GM19455 (cell line): ENCODE measurements at regions not wholly inside any gene's neighbourhood (a gene's known extent, or its start where the extent isn't known, plus 50 kb on each side); places are given as distances from the start of the nearest gene placed in this dataset.
"Not testable (repeated sequence)": the region's sequence is repeated elsewhere in the genome, so short reads cannot be mapped to it uniquely, and the experiment has no call there.

Source experiments
- ATAC-seq: cut with Tn5 transposase; IDR thresholded peaks from one replicate; pipeline ENCODE4 v1.9.1; 2021; ENCODE audit not compliant: unreplicated experiment

DNA sequence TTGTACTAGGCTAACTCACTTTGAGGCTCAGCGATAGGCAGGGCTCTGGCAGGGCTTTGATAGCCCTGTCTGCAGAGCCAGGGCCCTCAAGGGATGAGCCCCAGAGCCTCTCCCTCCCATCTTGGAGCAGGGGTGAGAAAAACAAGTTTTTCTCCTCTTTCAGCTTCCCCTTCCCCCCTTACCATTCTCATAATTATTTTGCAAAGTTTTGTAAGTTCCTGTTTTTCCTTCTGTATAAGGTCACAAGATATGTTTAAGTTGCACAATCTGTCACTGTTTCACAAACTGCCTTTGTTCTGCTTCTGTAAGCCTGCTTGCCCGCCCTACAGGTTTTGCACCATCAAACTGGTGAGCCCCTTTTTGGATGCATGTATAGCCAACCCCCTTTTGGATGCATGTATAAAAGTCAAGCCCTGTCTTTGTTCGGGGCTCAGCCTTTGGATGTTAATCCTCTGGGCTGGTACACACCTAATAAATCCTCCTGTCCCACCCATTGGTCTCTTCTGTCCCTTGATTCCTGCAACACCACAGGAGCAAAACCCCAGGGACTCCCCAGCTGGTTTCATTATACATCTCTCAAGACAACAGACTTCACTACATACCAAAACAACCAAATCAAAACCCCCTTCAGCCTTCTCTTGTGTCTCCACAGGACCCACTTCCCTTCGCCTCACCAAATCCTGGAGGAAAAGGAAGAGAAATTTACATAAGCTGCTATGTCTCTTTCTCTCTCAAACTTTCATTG is 52.5 kb upstream of the RESF1 start:
- no peak for ATAC-seq

GRCh38 chr12:31903025-31903424 is 56.2 kb upstream of the RESF1 start:
- no peak for ATAC-seq

DNA sequence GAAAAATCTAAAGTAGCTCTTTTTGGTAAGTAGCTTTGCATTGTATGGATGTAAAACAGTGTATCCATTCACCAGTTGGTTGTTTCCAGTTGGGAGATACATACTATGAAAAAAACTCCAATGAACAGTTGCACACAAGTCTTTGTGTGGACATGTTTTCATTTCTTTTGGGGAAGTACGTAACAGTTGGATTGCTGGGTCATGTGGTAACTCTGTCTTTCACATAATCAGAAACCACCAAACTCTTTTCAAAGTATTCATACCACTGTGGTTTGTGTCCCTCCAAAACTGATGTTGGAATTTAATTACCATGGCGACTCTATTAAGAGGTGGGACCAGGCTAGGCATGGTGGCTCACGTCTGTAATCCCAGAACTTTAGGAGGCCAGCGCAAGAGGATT is 58.9 kb upstream of the RESF1 start:
- no peak for ATAC-seq

DNA sequence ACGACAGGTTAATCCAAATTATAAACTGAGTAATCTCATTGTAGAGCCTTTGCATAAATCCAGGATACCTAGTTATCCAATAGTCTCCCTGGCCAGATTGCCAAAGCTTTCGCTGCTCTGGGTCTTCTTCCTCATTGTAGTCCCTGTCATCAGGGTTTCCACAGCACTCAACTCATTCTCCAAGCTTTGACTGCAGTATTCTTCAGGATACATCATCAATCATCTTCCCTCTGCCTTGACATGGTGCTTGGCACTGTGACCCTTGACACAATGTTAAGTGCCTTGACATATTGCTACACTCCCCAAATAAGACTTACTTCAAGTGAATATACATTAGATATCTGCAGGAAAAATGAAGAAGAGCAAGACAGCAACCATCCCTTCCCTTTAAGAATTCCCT is 60.1 kb upstream of the RESF1 start:
- no peak for ATAC-seq

GRCh38 chr12:31897781-31898503 is 61.3 kb upstream of the RESF1 start:
- ATAC-seq = no peak

DNA sequence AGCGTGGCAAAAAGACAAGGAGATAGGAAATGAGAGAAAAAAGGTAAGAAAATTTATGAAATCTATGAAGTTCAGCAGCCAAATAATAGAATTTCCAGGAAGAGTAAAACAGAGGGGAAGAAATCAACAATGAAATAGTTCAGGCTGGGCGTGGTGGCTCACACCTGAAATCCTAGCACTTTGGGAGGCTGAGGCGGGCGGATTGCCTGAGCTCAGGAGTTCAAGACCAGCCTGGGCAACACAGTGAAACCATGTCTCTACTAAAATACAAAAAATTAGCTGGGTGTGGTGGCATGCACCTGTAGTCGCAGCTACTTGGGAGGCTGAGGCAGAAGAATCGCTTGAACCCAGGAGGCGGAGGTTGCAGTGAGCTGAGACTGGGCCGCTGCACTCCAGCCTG is 62.1 kb upstream of the RESF1 start:
- not testable (repeated sequence) for ATAC-seq

GRCh38 chr12:31896514-31897039 is 62.6 kb upstream of the RESF1 start:
- peak; percentile 97 for ATAC-seq

DNA sequence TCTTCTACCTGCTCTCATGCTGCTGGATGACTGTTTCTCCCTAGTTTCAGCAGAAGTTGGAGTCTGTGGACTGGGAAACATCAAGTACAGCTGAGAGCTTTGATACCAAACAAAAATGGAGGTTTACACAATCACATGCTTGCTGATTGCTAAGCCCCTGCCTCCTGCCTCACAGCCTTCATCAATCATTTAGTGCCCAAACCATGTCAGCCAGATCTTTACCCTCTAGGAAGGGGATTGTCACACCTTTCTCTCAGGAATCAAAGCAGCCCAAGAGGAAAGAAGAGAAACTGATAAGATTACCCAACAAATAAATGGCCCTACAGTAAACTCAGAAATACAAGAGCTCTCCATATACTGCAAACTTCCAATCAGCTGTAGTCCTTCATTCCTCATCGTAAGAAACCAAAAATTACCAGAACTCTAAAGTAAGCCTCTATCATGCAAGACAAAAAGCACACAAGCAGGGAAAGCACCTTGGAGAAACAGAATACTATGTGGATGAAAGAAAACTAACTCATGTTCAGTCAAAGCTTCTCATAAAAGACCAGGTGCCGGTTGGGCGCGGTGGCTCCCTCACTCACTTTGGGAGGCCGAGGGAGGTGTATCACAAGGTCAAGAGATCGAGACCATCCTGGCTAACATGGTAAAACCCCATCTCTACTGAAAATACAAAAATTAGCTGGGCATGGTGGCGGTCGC is 63.6 kb upstream of the RESF1 start:
- ATAC-seq = no peak

GRCh38 chr12:31890295-31891285 is 68.6 kb upstream of the RESF1 start:
- no peak for ATAC-seq

DNA sequence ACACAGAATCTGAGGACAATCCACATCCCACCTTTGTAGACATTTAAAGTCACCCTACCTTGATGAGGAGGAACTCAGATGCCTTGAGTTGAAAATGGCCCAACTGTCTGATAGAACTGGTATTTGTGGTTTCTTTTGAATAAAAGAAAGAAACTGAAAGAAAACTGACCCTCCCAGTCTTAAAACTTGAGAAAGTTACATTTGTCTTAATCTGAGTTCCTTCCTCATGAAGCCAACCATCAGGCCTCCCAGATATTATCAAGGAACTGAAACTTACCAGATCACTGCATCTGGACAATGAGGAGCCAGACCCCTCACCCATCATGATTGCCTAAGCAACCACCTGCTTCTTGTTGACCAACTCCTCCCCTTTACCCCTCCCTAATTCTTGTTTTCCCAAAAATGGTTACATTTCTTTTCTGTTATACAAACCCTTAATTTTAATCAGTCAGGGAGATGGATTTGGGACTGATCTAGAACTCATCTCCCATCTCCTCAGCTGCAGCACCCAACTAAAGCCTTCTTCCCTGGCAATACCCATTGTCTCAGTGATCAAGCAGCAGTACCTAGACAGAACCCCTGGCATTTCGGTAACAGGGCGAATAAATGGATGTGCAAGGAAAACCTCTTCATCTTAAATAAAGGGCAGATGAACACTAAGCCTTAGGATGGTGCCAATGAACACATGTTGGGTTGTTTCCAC is 72.0 kb upstream of the RESF1 start:
- no peak for ATAC-seq

- ATAC-seq = not testable (repeated sequence)
Observed at GRCh38 chr12:31882682-31883081, 76.5 kb upstream of the RESF1 start.

DNA sequence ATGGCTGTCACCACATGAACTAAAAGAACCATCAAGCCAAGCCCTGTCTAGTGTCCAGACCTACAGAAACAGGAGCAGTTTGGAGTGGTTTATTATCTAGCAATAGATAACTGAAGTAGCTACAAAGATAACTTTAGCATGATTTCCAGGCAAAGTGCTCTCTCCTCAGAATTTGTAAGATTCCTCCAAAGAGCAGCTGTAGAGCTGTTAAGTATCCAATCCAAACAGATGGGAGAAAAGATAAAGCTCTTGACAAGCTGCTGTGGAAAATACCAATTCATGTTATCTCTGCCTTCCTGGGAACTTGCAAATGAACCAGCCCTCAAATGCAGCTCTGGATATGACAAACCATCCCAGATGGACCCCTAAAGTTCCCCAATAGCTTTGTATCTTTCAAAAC is 78.9 kb upstream of the RESF1 start:
- ATAC-seq = no peak

GRCh38 chr12:31877884-31878283 is 81.3 kb upstream of the RESF1 start:
- ATAC-seq = no peak

DNA sequence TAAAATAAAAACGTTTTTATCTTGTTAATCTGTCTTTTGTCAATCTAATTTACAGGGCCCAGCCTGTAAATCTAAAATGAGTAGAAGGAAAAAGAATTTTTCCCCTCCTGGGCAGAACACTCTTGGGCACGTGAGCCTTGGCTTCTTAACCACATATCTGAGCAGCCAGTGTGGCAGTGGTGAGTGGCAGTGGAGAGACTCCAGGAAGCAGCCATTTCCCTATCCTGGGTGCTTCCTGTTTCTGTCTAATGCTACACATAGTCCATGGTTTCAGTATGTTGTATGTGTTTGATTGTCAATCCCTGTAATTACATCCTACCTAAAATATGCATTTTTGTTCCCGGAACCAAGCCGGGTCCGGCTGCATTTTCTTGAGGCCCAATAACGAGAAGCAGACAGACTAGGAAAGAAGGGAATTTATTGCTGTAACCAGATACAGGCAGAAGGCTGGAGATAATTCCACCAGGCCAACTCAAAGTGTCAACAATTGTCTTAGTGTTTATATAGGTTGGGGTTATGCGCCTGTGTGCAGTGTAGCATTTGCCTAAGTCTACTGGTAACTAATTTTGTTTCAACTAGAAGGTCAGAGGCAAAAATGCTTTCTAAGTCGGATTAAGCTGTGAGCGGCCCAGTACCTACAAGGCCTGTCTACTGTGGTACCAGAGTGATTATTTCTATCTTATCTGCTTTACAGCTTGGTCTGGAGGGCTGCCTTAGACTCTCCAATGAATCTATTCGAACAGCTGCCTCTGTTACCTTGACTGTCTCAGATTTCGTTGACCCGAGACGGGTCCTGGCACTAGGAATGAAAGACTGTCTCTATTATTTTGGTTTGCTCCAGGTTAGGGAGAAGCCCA is 82.4 kb upstream of the RESF1 start:
- no peak for ATAC-seq

- no peak for ATAC-seq
Observed at GRCh38 chr12:31875609-31875964, 83.6 kb upstream of the RESF1 start.

DNA sequence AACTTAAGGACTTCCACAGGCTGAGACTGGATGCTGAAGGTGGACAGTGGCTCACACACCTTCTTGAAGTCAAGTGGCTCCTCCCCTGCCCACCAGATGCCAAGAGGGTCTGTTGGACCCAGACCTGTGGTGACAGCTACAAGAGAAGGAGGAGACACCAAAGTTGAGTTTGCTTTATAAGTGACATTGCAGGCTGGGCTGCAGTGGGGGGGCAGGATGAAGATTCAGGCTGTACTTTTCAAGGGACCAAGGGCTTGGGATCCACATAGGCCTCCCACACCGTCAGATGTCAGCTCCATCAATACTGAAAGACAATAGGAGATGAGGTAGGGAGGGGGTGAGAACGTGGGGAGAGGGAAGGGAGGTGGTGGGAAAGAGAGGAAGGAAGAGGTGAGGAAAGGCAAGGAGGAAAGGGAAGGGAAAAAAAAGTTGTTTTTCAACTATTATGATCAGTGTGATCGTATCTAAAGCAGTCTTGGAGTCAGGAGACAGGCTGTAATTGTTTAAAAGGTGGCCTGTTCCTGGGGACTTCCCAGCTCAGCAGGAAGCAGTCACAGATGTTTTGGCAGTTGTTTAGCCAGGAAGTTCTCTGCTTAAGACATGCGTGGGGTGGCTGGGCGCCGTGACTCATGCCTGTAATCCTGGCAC is 84.1 kb upstream of the RESF1 start:
- peak; percentile 71 for ATAC-seq

DNA sequence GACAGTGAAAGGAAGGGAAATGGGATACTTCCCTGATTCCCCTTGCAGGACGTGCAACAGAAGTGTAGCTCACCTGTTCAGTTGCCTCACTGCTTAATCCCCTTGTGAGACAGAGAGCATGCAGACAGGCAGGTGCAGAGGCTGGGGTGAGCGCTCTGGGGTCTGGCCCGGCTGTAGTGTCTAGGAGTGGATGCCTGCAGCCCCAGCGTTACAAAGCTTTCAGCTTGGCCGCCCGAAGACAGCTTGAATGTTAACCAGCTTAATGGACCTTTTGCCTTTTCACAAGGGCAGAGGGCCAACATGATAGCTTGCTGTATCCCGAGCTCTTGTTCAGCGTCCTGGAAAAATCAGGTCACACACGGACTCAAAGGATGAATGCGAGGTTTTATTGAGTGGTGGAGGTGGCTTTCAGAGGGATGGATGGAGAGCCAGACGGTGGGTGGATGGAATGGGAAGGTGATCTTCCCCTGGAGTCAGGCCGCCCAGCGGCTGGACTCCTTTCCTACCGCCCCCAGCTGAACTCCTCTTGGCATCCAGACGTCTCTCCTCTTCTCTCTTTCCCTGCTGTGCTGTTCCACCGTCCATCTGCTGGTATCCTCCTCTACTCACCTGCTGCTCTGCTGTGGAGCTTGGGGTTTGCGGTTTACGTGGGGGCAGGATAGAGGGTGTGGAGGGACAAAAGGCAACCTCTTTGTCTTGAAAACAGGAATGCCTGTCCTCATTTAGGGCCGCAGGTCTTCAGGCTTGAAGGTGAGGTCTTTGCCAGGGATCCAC is 86.2 kb upstream of the RESF1 start:
- ATAC-seq = no peak

- ATAC-seq = no peak
Observed at GRCh38 chr12:31869972-31870371, 89.2 kb upstream of the RESF1 start.
